NCI-H2196 (cell line): ENCODE measurements at regions not wholly inside any gene's neighbourhood (a gene's known extent, or its start where the extent isn't known, plus 50 kb on each side); places are given as distances from the start of the nearest gene placed in this dataset.

ENCODE experiments used
- DNase-seq: peaks from one replicate; lab custom pipeline; 2025; ENCODE audit not compliant: unreplicated experiment; lab: John Stamatoyannopoulos, UW

DNA sequence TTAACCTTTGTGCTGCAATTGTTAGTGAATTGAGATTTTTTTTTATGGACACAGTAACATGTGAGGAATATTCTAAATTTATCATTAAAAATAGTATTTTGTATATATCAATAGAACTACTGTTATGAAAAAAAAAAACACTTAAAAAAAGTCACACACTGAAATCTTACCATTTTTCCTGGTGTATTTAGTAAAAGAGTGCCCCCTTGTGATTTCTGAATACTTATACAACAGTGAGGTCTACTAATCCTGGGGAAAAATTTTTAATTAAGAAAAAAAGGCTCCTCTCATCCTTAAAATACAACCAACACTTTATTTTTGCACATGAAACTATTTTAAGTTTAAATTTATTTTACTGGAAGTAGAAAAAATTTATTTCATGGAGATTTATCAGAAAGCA is 56.4 kb upstream of the SPOCK3 start:
- no peak for DNase-seq

- no peak for DNase-seq
Measured at GRCh38 chr4:167308876-167309275, 74.6 kb upstream of the SPOCK3 start.

- no peak for DNase-seq
Measured at GRCh38 chr4:167321299-167321698, 87.0 kb upstream of the SPOCK3 start.

- no peak for DNase-seq
Measured at GRCh38 chr4:167339781-167340180, 105.5 kb upstream of the SPOCK3 start.

DNA sequence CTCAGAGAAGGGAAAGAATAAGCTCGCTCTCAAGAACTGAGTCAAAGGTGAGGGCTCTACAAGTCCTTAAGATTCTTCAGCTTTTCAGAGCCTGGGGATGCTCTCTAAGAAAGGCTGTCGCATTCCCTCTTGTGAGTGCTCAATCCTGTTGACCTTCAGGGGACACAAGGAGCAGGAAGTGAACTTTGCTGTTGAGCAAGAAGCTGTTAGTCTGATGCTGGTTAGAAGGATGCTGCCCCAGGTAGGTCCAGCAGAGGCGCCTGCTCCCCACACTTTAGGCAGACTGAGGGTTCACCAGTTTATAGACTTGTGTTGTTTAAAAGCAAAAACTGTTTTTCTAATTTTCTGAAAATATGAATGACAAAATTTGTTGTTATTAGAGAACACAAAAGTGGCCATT is 125.4 kb upstream of the SPOCK3 start:
- no peak for DNase-seq

- no peak for DNase-seq
Measured at GRCh38 chr4:167379076-167379835, 145.0 kb upstream of the SPOCK3 start.

DNA sequence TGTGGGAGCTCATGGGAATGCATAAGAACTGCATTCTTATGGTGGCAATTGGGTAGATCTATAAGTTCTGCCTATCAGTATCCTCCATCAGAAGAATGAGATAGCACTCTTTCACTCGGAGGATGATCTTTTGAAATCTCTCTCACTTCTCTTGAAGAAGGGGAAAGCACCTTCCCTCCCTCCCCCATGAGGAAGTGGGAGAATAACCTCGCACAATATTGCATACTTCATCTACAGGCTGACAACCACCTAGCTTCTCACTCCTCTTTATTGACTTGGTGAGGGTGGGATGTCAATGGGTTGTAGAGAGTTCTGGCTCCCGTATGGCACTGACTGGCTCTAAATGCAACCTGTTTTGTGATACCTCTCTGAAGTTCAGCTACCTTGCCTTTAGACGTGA is 146.7 kb upstream of the SPOCK3 start:
- DNase-seq: no peak

DNA sequence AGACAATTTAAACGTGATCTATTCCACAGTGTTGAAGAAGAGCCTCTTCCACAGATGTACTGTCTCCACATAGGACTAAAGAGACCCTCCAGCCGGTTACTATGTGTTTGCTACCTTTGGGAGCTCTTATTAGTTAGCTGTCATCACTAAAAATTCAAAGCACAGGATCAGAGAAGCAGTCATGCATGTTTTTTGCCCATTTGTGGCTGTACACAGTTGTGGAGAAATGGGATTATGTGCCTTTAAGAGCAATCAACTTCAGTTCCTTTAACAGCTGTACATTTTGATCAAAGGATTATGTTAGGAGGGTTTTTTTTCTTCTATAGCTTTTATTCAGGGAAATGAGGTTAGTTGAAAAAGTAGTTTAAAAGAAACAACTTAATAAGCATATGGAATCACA is 149.0 kb upstream of the SPOCK3 start:
- DNase-seq: no peak

GRCh38 chr4:167397586-167397985 is 163.3 kb upstream of the SPOCK3 start:
- DNase-seq: no peak

DNA sequence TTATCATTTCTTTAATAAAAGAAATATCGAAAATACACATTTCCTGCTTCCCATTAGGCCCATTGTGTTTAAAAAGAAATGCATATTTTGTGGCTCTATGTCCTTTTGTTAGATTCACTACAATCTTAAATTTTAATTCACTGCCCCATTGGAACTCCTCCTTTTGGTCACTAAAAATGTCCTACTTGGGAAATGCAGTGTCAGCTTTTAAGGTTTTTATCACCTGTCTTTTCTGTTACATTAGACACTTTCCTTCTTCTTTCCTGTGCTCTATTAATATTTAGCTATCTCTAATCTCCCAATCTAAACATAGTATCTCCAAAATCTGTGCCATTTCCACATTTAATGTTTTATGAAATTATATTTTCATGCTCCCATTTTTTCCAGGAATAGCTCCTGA is 164.9 kb upstream of the SPOCK3 start:
- DNase-seq: no peak

DNA sequence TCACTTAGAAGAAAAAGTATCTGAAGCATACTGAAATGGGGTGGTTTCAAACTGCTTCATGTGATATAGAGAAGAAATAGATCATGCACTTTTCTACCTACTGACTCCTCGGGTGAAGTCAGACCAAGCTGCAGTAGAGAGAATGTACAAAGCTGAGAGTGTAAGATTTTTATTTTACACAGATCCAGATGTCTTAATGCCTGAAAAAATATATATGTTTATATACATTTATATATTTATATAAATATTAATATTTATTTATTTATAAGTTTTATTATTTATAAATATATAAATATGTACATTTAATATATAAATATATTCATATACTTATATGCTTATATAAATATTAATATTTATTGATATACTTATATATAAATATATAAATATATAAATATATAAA is 171.9 kb upstream of the SPOCK3 start:
- no peak for DNase-seq

DNA sequence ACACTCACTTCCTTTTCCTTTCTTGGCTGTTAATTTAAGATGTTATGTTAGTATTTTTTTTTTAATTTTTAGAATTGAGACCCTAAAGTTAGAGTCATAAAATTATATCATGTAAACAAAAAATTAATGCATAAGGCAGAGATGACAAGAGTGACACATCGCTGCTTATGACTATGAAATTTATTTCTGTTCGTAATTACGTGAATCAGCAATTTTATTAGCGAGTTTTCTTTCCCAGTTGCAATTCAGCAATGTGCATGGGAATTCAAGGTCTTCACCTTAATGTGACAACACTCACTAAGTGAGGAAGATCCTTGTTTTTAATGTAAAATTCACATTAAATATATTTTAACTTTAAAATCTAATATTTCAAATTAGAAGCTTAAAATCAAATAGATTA is 181.2 kb upstream of the SPOCK3 start:
- DNase-seq: no peak

DNA sequence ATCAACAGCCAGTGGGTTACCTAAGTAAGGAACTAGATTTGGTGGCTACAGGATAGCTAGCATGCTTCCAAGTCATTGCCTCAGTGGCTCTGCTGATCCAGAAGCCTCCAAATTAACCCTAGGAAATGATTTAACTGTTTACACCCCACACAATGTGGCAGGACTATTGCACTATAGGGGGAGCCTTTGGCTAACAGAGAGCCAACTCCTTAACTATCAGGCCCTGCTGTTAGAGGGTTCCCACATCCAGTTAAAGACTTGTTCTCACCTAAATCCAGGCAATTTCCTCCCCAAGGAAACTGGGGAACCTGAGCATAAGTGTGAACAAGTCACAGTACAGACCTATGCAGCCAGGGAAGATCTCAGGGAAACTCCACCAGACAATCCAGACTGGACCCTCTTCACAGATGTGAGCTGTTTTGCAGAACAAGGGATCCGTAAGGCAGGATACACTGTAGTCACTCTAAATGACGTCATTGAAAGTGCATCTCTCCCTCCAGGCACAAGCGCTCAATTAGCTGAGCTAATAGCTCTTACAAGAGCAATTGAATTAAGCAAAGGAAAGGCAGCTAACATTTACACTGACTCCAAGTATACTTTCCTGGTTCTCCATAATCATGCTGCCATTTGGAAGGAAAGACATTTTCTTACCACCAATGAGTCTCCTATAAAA is 185.3 kb upstream of the SPOCK3 start:
- no peak for DNase-seq

DNA sequence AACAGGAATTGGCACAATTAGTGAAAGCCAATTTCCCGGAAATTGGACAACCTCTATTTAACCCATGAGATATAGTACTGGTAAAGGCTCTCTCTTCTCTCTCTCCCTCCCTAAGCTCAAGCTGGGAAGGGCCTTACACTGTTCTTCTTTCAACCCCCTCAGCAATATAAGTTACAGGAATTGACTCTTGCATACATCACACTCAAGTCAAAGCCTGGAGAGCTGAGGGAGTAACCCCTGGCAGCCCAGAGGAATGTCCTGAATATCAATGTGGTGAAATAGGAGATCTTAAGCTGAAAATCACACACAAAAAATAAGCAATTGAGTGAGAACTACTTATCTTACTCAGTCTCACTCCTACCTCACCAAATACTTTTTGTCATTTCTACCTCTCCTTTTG is 186.9 kb upstream of the SPOCK3 start:
- no peak for DNase-seq

DNA sequence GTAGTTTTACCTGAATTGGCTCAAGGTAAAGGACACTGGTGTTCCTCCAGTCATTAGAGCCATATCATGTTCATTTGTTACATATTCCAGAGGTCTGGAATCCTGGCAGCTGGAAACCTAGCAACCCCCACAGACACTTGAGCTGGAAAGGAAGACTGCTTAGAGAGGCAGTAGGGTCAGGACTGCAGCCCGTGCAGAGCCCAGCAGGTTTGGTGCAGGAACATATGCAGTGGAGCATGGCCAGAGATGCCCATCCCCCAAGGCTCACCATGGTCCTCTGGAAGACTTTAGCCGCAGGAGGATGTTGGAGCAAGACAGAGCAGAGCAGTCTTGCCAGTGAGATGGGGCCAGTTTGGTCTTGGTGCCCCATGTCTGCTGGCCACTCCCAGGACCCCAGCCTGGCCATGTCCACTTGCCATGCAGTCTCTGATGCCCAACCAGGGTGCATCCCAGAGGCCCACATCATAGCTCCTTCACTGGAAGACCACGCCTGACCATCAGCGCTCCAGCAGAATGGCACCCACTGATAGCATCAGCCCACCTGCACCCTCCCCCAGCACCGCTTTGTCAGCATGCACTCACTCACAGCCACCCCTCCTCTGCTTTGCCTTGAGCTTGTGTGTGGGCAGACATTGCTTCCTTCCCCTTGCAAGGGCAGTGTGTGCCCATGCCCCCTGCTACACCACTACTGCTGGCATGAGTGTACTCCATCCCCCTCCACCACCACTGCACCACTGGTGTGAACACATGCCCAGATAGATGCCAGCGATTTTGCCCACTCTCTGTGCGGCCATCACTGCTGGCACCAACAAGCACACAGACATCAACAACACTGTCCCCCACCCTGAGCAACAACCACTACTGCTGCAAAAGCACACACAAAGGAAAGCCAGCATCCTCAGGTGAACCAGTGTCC is 190.3 kb upstream of the SPOCK3 start:
- no peak for DNase-seq

DNA sequence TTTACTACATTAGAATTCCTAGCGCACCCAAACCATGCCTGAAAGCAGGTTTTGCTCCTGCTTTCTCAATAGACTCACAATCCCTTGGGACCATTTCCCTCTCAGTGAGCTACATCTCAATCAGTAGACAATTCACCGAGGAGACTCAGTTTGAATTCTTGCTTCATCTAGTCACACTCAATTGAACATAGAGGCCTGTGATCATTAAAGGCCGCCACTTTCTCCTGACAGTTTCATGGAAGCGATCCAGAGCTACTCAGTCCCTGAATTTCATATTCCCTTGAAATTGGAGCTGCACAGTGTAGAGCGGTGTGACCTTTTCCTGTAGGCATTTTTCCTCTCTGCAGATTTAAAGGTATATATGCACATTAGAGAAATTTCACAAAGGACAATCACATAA is 193.9 kb upstream of the SPOCK3 start:
- DNase-seq: no peak

GRCh38 chr4:167431371-167431770 is 197.1 kb upstream of the SPOCK3 start:
- DNase-seq: no peak

- no peak for DNase-seq
Measured at GRCh38 chr4:167435786-167436185, 201.5 kb upstream of the SPOCK3 start.

GRCh38 chr4:167443841-167444240 is 209.5 kb upstream of the SPOCK3 start:
- DNase-seq: no peak

DNA sequence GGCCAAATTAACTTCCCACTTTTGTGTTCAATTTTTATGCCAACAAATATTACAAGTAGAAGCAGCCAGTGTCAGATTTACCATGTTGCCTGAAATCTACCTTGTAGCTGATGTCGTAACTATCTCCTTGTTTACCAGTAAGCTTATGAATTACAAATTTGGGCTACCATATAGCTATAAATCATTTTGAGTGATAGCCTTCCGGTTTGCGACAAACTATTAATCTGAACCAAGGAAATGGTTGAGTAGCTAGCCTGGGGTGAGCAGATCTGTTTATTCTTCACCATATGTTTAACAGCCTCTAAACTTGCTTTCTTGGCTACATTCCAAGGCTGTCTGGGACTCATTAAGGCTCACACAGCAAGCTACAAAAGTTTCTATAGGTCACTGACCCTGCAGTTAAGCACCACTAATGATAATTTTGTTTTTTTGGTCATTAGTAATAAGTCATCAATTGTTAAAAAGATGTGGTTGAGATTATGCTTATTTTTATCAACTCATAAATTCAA is 218.7 kb upstream of the SPOCK3 start:
- DNase-seq: no peak

- DNase-seq: no peak
Measured at GRCh38 chr4:167456619-167457018, 222.3 kb upstream of the SPOCK3 start.

DNA sequence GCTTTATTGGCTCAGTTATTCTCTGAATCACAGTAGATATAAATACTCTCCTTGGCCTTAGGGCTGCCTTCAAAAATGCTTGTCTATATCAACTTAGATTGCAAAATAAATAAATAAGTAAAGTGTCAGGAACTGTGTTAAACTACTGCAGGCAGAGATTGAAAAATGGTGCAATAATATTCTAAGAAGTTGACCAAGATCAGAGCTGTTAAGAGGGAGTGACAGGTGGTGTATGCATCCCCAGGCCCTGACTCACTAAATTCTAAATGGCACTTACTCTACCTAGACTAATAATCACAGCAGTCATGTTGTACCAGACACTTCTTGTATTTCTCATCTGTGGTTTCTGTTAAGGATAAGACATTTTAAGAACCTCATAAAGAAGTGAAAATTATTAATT is 235.1 kb upstream of the SPOCK3 start:
- DNase-seq: no peak
